Neural progenitor cell (in vitro differentiated cells): ENCODE measurements at regions not wholly inside any gene's neighbourhood (a gene's known extent, or its start where the extent isn't known, plus 50 kb on each side); places are given as distances from the start of the nearest gene placed in this dataset.

Source experiments
- DNase-seq: peaks from one replicate; pipeline ENCODE4 v3.0.0-alpha.2; 2016; ENCODE audit warnings: low spot score
- H2AFZ ChIP-seq: fragments of 200-600 bp; sonication (generic); replicated peaks from 2 replicates; pipeline ENCODE4 v1.6.1; 2016; ENCODE audit warnings: antibody characterized with exemption
- H3F3A ChIP-seq: fragments of 200-600 bp; sonication (generic); 2 replicates; pipeline ENCODE4 v1.6.1; 2016; ENCODE audit warnings: antibody characterized with exemption, low read depth
- H3K27ac ChIP-seq: fragments of 200-600 bp; sonication (generic); 2 replicates; pipeline ENCODE4 v1.5.1; 2016; ENCODE audit warnings: mild to moderate bottlenecking
- H3K27me3 ChIP-seq: fragments of 200-600 bp; sonication (generic); 2 replicates; pipeline ENCODE4 v1.6.1; 2016; ENCODE audit warnings: mild to moderate bottlenecking, moderate library complexity
- H3K36me3 ChIP-seq: fragments of 200-600 bp; sonication (generic); 2 replicates; pipeline ENCODE4 v1.5.1; 2016
- H3K4me1 ChIP-seq: fragments of 200-600 bp; sonication (generic); 2 replicates; pipeline ENCODE4 v1.6.1; 2016; ENCODE audit warnings: mixed run types
- H3K4me2 ChIP-seq: fragments of 200-600 bp; sonication (generic); 2 replicates; pipeline ENCODE4 v1.6.1; 2016
- H3K4me3 ChIP-seq: fragments of 200-600 bp; sonication (generic); 2 replicates; pipeline ENCODE4 v1.5.1; 2016
- H3K79me2 ChIP-seq: fragments of 200-600 bp; sonication (generic); 2 replicates; pipeline ENCODE4 v1.6.1; 2016; ENCODE audit warnings: low read depth
- H3K9ac ChIP-seq: fragments of 200-600 bp; sonication (generic); 2 replicates; pipeline ENCODE4 v1.6.1; 2016
- H3K9me3 ChIP-seq: fragments of 200-600 bp; sonication (generic); 2 replicates; pipeline ENCODE4 v1.5.1; 2016; ENCODE audit warnings: low read depth
- H4K20me1 ChIP-seq: fragments of 200-600 bp; sonication (generic); 2 replicates; pipeline ENCODE4 v1.6.1; 2016; ENCODE audit warnings: low read depth
- H3K27ac Mint-ChIP-seq: 3 replicates; pipeline ENCODE4 v1.8.0; 2021; ENCODE audit warnings: mixed read lengths
- H3K27me3 Mint-ChIP-seq: 2 replicates; pipeline ENCODE4 v1.8.0; 2022; ENCODE audit warnings: low read depth, mild to moderate bottlenecking, inconsistent platforms, moderate library complexity, mixed read lengths; ENCODE audit not compliant: insufficient read depth
- H3K36me3 Mint-ChIP-seq: 3 replicates; pipeline ENCODE4 v1.8.0; 2021; ENCODE audit warnings: mixed read lengths
- H3K4me1 Mint-ChIP-seq: 3 replicates; pipeline ENCODE4 v1.8.0; 2021; ENCODE audit warnings: mixed read lengths
- H3K4me3 Mint-ChIP-seq: 3 replicates; pipeline ENCODE4 v1.8.0; 2021; ENCODE audit warnings: mild to moderate bottlenecking, moderate library complexity, mixed read lengths
- H3K9me3 Mint-ChIP-seq: 3 replicates; pipeline ENCODE4 v1.8.0; 2020; ENCODE audit warnings: mixed read lengths
- CTCF ChIP-seq: fragments of 200-600 bp; sonication (generic); IDR thresholded peaks from 2 replicates; pipeline ENCODE4 v1.5.1; 2017; ENCODE audit warnings: antibody characterized with exemption, mild to moderate bottlenecking
- EZH2 ChIP-seq: fragments of 200-600 bp; sonication (generic); IDR thresholded peaks from 2 replicates; pipeline ENCODE4 v1.6.1; 2017; ENCODE audit warnings: antibody characterized with exemption, mild to moderate bottlenecking, moderate library complexity
- EZH2phosphoT487 ChIP-seq: fragments of 200-600 bp; sonication (generic); IDR thresholded peaks from 2 replicates; pipeline ENCODE4 v1.6.1; 2017; ENCODE audit warnings: antibody characterized with exemption

GRCh38 chr12:91937009-91937408 lies 208.6 kb downstream of the BTG1 start:
- no peaks in the 10 kb centered on the region for H4K20me1 ChIP-seq
- H3K4me3 Mint-ChIP-seq: no peak overlapping the region
- TF ChIP-seq EZH2phosphoT487 (no peak), CTCF (no peak), EZH2 (no peak)
- no peak overlapping the region for H3K4me2 ChIP-seq
- no peaks in the 10 kb centered on the region for H3F3A ChIP-seq
- H3K36me3 ChIP-seq: no peaks in the 10 kb centered on the region
- no peak overlapping the region for H3K4me3 ChIP-seq
- H3K79me2 ChIP-seq: no peaks in the 10 kb centered on the region
- no peaks in the 10 kb centered on the region for H3K4me1 ChIP-seq
- H2AFZ ChIP-seq: no peak overlapping the region
- H3K4me1 Mint-ChIP-seq: no peaks in the 10 kb centered on the region
- no peak overlapping the region for H3K27ac ChIP-seq
- H3K27ac Mint-ChIP-seq: no peak overlapping the region
- DNase-seq: no peak
- no peaks in the 10 kb centered on the region for H3K9me3 Mint-ChIP-seq
- H3K9me3 ChIP-seq: no peaks in the 10 kb centered on the region
- no peaks in the 10 kb centered on the region for H3K36me3 Mint-ChIP-seq
- no peaks in the 10 kb centered on the region for H3K27me3 ChIP-seq
- no peak overlapping the region for H3K9ac ChIP-seq
- no peaks in the 10 kb centered on the region for H3K27me3 Mint-ChIP-seq

DNA sequence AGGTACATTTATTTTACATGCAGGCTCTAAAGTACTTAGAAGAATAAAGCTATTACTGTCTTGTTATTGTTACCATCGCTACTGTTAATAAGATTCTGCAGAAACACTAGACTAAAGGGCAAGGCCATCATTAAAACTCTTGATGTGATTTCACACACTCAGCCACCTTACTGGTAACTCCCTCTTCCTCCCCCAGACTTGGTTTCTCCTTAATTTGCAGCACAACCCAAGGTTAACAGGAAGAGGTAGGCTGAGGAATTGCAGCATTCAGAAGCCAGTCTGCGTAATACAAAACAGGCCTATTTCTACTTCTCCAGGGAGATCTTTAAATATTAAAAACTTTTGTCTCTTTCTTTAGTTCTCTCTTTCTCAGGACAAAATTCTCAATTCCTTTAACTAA lies 210.3 kb downstream of the BTG1 start:
- H3K27me3 ChIP-seq: no peaks in the 10 kb centered on the region
- H3K4me3 ChIP-seq: no peak overlapping the region
- Mint-ChIP-seq H3K36me3 (no peaks in the 10 kb centered on the region), H3K4me3 (no peak overlapping the region), H3K9me3 (no peaks in the 10 kb centered on the region), H3K27me3 (no peaks in the 10 kb centered on the region), H3K4me1 (no peaks in the 10 kb centered on the region), H3K27ac (no peak overlapping the region)
- no peak overlapping the region for H3K4me2 ChIP-seq
- H3K79me2 ChIP-seq: no peaks in the 10 kb centered on the region
- TF ChIP-seq CTCF: no peak
- TF ChIP-seq EZH2phosphoT487: no peak
- TF ChIP-seq EZH2: no peak
- DNase-seq: no peak
- H3K27ac ChIP-seq: no peak overlapping the region
- H3K36me3 ChIP-seq: no peaks in the 10 kb centered on the region
- no peaks in the 10 kb centered on the region for H4K20me1 ChIP-seq
- no peak overlapping the region for H3K9ac ChIP-seq
- no peak overlapping the region for H2AFZ ChIP-seq
- H3F3A ChIP-seq: no peaks in the 10 kb centered on the region
- H3K4me1 ChIP-seq: no peaks in the 10 kb centered on the region
- H3K9me3 ChIP-seq: no peaks in the 10 kb centered on the region

DNA sequence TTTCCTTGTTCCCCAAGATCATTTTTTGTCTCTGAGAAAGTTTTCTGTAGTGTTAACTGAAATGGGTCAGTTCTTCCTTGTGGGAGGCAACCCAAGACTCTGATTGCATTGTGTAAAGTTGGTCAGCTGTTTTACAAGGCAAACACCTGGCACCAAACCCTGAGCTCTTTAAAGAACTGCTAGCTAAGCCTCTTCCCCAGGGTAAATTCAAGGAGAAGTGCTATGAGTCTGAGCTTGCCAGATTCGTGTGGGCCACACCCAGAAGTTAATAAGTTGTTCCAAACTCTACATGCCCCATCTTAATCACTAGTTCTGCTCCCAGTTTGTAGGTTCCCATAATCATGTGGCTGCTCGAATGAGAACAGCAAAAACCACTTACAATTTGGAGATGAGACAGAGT lies 214.5 kb downstream of the BTG1 start:
- Mint-ChIP-seq H3K4me3 (no peak overlapping the region), H3K27me3 (no peaks in the 10 kb centered on the region), H3K27ac (no peak overlapping the region), H3K36me3 (no peaks in the 10 kb centered on the region), H3K9me3 (no peaks in the 10 kb centered on the region), H3K4me1 (no peaks in the 10 kb centered on the region)
- Histone ChIP-seq H3K79me2 (no peaks in the 10 kb centered on the region), H3K4me1 (no peaks in the 10 kb centered on the region), H3K4me2 (no peak overlapping the region), H3K9ac (no peak overlapping the region), H3K27me3 (no peaks in the 10 kb centered on the region), H3F3A (no peaks in the 10 kb centered on the region), H3K36me3 (no peaks in the 10 kb centered on the region), H4K20me1 (no peaks in the 10 kb centered on the region), H3K9me3 (no peaks in the 10 kb centered on the region), H3K4me3 (no peak overlapping the region), H2AFZ (no peak overlapping the region), H3K27ac (no peak overlapping the region)
- no peak for DNase-seq
- TF ChIP-seq CTCF (no peak), EZH2 (no peak), EZH2phosphoT487 (no peak)

DNA sequence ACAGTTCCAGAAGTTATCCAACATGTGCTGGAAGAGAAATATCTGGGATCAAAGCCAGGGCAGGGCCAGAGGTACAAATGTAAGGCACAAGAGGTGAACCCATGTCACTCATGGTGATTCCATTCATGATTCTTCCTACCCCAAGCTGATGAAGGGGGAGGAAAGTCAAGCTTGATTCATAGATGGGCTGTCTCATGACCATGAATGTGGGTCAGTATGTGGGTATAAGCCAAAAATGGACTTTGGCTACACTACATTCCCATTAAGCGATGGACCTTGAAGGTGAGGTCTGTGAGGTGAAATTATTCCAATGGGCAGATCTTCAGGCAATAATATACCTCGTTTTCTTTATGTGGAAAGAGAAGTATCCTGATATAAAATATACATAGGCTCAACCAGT lies 217.1 kb downstream of the BTG1 start:
- Mint-ChIP-seq H3K27ac (no peak overlapping the region), H3K4me3 (no peak overlapping the region)

More for the DNA sequence above, 217.1 kb downstream of the BTG1 start:
- H3K9me3 ChIP-seq: no peaks in the 10 kb centered on the region
- H3K27me3 ChIP-seq: no peaks in the 10 kb centered on the region
- no peaks in the 10 kb centered on the region for H3K36me3 Mint-ChIP-seq
- no peak overlapping the region for H3K9ac ChIP-seq
- H3K4me1 ChIP-seq: no peaks in the 10 kb centered on the region
- no peak for TF ChIP-seq EZH2phosphoT487
- TF ChIP-seq CTCF: no peak
- no peak for TF ChIP-seq EZH2
- no peaks in the 10 kb centered on the region for H4K20me1 ChIP-seq
- H3F3A ChIP-seq: no peaks in the 10 kb centered on the region
- H3K9me3 Mint-ChIP-seq: peaks cover 3% of the 10 kb centered on the region
- H3K27me3 Mint-ChIP-seq: peaks cover under 1% of the 10 kb centered on the region
- no peak overlapping the region for H3K27ac ChIP-seq
- no peak for DNase-seq
- H2AFZ ChIP-seq: no peak overlapping the region
- H3K4me3 ChIP-seq: no peak overlapping the region
- no peak overlapping the region for H3K4me2 ChIP-seq
- H3K79me2 ChIP-seq: no peaks in the 10 kb centered on the region
- H3K4me1 Mint-ChIP-seq: no peaks in the 10 kb centered on the region
- H3K36me3 ChIP-seq: no peaks in the 10 kb centered on the region
